ENCODE measurements at regions not wholly inside any gene's neighbourhood (a gene's known extent, or its start where the extent isn't known, plus 50 kb on each side); places are given as distances from the start of the nearest gene placed in this dataset.

DNA sequence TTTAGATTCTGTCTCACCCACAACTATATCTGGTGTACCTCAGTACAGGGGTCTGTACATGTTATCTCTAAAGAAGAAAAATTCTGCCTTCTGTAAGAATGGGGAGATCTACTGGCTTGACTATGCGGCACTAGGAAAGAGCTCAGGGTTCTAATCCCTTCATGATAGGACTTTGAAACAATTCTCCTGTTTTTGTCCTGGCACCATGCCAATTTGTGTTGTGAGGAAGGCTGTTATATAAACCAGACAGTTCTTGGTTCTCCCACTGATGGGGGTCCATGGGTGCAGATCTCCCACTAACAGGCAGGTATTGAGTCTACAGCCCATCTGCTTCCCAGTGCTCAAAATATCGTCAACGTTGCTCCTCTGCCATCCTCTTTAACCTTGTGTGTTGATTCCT is 883.7 kb downstream of the GALC start:
- intact Hi-C loops (cut with DNase I), result no loop called here

DNA sequence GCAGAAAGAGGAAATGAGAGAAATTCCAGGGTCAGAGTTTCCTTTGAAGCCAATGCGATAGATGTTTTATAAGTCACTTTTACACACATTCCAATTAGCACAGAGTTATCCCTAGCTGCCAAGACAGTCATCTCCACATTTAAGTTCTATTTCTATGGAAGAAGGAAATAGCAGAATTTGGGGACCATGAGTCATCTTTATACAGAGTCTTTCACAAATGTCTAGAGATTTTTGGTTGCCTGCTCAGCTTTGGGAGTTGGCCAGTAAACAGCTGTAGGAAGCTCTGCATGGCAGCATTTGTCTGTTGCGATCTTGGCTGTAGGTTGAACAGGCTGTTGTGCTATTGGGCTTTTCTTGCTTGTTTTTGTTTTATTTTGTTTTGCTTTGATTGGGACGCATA is 884.3 kb downstream of the GALC start:
- intact Hi-C loops (cut with DNase I), result no loop called here
- DNase-seq (ENCODE audit: low spot score), result no peak

More for the DNA sequence above, 883.7 kb downstream of the GALC start:
- DNase-seq (ENCODE audit: low spot score), result no peak

DNA sequence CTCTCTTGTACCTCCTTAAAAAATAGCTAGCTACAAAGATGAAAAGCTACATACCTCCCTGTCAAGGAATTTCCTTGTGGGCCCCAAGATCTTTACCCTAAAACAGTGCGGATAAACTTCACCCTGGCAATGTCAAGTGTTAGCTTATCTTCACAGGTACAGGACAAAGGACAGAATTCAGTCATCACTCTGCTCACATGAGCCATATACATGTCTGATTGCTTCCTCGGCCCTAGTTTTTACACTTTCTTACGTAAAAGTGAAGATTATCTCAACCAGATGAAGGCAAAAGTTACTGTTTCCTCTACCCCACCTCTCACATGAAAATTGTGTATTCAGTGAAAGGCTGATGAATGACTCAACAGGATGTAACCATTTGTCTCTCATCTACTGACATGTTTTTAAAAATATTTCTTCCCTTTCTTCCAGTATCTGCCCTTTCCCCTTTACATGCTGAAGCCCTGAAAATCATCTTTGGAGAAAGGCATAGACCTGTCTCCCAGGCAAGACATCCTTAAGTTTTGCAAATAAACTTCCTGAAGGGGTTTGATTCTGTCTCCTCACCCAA is 890.1 kb downstream of the GALC start:
- intact Hi-C loops (cut with DNase I), result no loop called here
- no peak for DNase-seq (ENCODE audit: low spot score)

DNA sequence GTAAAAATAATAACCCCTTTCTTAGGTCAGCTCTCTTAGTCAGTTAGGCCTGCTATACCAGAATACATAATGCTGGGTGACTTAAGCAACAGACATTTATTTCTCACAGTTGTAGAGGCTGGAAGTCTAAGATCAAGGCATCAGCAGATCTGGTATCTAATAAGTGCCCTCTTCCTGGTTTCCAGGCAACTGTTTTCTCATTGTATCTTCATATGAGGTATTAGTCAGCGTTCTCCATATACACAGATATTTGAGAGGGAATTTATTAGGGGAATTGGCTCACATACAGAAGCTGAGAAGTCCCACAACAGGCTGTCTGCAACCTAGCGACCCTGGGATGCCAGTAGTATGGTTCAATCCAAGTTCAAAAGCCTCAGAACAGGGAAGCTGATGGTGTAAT is 896.0 kb downstream of the GALC start:
- DNase-seq (ENCODE audit: low spot score), result no peak
- intact Hi-C loops (cut with DNase I), result no loop called here

DNA sequence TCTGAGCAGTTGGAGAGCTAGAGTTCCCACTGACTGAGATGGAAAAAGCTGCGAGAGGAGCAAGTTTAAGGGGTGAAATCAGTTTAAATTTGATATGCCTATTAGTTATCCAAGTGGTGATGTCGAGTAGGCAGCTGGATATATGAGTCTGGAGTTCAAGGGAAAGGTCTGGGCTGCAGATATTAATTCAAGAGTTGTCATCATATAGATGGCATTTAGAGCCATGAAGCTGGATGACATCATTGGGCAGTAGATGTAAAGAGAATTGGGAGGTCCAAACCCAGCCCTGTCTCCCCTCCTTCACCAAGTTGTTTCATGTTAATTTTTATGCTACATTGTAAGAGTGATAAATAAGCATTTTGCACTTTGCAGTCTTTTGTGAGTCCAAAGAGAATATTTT is 898.1 kb downstream of the GALC start:
- no peak for DNase-seq (ENCODE audit: low spot score)
- intact Hi-C loops (cut with DNase I), result no loop called here

DNA sequence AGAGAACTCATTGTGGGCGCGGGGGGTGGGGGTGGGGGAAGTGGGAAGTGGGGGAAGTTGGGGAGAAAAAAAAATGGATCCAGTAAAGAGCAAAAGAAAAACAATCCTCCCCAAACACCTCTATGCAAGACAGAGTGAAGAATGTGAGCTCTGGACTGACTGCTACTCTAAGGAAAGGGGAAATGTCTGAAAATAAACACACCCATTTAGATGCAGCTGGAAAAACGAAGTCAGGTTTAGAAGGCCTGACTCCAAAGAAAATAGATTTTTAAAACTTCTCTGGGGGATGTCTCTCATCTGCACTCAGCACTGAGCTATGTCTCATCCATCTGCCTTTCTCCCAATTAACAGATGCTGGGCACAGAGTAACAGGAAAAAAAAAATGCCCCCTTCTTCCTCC is 904.4 kb downstream of the GALC start:
- intact Hi-C loops (cut with DNase I), result loop anchor here in 1 of 2 donors (5.0 kb wide), 1 partner anchor 711 kb away; no protein-coding TSS in a partner anchor
- no peak for DNase-seq (ENCODE audit: low spot score)

DNA sequence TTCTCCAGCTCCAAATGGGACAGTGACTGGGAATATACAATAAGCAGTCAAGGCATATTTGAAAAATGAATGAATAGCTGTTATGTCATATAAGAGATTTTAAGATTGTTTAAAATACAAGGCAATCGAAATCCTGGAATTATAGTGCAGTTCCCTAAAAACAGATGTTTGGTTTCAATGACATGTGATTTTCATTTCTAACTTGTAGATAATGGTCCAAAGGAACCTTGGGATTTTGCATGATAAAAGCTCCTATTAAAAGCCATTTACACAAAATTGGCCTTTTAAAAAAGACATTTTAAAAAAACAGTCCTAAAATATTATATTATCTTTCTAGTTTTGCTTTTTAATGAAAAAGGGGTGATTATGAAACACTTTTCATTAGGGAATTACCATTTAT is 905.1 kb downstream of the GALC start:
- intact Hi-C loops (cut with DNase I), result loop anchor here in 1 of 2 donors (5.0 kb wide), 1 partner anchor 711 kb away; no protein-coding TSS in a partner anchor
- no peak for DNase-seq (ENCODE audit: low spot score)

DNA sequence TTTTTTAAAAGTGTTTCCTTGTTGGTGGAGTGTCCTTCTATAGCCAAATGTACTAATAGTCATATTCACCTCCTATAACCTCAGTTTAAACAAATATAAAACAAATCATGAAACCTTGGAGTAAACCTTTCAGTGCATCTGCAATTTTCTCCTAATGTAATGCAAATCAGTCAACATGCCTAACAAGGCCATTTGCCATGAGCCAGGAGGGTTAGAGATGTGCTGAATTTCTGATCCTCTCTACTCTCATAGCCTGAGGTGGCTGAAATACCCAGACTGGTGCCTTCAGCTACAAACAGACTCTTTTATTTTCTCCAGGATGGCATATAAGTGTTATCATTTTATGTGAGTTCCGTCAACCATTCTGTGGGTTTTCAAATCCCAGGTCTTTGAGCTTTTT is 908.1 kb downstream of the GALC start:
- DNase-seq (ENCODE audit: low spot score), result no peak
- intact Hi-C loops (cut with DNase I), result loop anchor here in 1 of 2 donors (5.0 kb wide), 1 partner anchor 708 kb away; no protein-coding TSS in a partner anchor

DNA sequence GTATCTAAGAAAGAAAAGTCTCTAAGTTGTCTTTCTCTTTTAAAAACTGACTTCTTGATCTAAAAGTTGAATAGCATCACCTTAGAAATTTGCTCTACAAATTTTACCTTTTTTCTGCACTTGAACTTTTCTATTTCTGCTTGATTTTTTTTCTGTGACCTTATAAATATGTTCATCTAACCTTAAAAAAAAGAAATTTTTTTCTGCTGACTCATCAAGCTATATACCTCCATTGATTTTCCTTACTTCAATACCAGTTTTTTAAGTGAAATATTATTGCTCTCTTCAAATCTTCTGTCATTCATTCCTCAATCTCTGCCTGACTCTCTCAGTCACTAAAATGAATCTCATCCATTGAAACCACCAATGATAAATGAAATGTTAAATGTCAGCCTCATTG is 910.1 kb downstream of the GALC start:
- no peak for DNase-seq (ENCODE audit: low spot score)
- intact Hi-C loops (cut with DNase I), result no loop called here

DNA sequence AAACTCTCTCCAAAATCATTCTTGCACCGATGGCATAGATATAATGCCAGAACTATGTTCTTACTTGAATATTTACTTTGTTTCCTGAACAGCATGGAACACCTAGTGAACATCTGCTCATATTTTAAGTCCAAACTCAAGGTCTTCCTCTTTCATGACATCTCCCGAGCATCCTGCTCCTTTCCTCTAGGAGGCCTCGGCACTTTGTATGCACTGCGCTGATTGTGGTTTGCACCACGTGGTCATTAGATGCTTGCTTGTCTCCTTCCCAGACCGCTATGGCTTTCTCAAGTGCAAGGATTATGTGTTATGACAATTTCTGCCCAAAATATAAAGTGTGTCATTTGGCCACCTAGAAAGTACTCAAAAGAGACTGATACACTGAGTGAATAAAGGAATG is 912.0 kb downstream of the GALC start:
- no peak for DNase-seq (ENCODE audit: low spot score)
- intact Hi-C loops (cut with DNase I), result no loop called here

DNA sequence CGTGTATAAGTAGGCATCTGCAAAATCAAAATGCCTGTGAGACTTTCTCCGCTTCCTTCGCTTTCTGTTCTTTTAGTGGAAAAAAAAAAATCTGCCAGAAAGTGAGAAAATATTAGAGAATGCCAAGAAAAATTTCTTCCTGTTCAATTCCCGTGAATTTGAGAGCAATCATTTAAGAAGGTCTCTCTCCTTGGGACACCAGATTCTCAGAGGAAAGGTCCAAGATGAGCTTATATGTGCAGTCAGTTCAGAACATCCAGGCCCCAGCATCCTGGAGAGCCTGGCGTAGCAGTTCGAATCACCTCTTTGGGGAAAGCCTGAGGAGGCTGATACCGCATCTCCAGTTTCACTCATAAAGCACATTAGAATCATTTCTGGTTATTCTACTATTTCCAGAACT is 912.8 kb downstream of the GALC start:
- DNase-seq (ENCODE audit: low spot score), result no peak
- intact Hi-C loops (cut with DNase I), result no loop called here

DNA sequence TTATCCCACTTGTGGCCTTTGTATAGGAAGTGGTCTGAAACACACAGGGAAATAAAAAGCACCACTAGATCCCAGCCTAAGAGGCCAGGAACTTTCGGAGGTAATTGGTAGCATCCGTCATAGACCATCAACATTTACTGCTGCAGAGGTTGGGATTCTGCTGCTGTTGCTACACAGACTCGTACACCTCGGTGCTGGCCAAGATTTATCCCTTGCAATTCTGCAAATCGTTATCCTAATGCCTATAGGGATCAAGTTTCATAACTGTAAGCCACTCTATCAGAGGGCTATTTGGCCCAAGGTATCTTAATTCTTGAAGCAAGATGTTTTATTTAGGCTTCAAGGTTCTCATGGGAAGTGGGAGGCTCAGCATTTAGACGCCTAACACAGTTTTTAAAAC is 913.6 kb downstream of the GALC start:
- intact Hi-C loops (cut with DNase I), result no loop called here
- DNase-seq (ENCODE audit: low spot score), result no peak

DNA sequence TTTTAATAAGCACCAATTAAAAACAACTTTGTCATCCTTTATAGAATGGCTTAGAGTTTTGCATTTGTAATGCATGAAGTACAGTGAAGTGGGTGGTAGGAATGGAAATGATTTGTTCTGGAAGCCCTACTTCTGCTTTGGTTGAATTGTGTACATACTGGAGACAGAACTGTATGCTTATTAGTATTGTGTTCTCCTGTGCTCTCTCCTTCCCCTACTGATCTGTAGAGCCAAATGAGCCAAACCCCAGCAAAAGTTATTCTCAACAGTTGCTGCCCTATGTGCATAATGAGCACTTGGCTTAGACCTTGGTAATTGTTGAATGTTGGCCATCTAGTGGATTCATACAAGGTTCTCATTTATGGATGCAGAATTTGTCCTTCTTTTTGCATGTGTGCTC is 916.1 kb downstream of the GALC start:
- intact Hi-C loops (cut with DNase I), result no loop called here

DNA sequence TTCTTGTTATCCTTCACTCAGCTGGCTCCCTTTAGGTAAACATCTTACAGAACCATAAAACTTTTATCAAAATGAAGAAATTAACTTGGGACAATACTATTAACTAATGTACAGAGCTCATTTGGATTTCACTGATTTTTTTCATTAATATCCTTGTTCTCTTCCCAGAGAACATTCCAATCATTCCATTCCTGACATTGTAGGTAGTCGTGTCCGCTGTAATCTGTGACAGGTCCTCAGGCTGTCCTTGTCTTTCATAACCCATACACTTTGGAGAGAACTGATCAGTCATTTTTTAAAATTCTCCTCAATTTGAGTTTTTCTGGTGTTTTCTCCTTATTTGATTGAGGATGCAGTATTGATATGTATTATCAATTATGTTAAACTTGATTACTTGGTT is 916.8 kb downstream of the GALC start:
- intact Hi-C loops (cut with DNase I), result no loop called here
- no peak for DNase-seq (ENCODE audit: low spot score)

More for the DNA sequence above, 916.1 kb downstream of the GALC start:
- no peak for DNase-seq (ENCODE audit: low spot score)

DNA sequence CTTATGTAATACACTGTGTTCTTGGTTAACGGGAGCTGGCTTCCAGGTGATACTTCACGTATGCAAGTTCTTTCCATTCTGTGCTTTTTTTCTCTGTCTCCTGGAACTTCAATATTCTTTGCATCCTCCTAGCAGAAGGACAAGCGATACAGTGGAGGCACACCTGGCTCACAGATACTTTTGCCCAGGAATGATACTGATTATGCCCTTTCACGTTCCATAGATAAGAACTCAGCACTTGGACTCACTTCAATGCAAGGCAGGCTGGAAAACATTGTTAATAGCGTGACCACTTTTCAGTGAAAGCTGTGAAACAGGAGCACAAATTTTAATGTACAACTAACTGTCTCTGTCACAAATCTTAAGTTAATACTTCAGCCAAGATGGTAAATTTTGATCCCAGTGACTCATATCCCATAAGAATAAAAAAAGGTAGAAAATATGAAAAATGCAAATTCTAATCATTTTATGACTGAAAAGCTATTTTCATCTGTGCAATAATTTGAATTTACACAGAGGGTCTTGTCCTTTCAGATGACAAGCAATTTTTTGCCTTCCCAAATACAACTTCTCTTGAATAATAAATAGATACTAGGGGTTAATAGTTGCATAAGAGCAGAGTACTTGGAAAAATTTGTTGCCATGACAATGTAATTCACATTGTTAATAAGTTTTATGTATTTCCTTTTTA is 919.0 kb downstream of the GALC start:
- no peak for DNase-seq (ENCODE audit: low spot score)
- intact Hi-C loops (cut with DNase I), result no loop called here

DNA sequence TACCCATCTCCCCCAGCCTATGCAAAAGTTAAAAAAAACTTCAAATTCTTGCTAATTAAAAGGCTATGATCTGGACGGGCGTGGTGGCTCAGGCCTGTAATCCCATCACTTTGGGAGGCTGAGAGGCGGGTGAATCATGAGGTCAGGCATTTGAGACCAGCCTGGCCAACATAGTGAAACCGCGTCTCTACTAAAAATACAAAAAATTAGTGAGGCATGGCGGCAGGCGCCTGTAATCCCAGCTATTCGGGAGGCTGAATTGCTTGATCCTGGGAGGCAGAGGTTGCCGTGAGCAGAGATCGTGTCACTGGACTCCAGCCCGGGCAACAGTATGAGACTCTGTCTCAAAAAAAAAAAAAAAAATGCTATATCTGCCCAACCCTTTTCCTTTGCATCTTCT is 925.4 kb downstream of the GALC start:
- no peak for DNase-seq (ENCODE audit: low spot score)
- intact Hi-C loops (cut with DNase I), result no loop called here

DNA sequence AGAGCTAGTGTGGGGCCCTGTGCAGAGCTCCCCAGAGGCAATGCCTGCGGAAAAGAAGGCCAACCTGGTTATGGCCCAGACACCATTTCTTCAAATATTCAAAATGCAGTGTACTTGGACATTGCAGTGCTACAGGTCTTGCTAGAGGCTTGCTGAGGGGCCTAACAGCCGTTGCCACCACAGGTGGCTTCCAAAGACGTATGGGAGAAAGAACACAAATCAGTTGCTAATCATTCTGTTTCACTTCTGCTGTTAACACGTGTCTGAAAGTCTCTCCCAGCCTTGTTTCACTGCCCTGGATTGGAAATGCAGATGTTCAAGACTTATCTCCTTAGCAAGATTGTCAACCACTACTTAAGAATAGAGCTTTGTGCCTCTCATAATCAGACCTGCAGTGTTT is 925.9 kb downstream of the GALC start:
- intact Hi-C loops (cut with DNase I), result no loop called here
- no peak for DNase-seq (ENCODE audit: low spot score)

DNA sequence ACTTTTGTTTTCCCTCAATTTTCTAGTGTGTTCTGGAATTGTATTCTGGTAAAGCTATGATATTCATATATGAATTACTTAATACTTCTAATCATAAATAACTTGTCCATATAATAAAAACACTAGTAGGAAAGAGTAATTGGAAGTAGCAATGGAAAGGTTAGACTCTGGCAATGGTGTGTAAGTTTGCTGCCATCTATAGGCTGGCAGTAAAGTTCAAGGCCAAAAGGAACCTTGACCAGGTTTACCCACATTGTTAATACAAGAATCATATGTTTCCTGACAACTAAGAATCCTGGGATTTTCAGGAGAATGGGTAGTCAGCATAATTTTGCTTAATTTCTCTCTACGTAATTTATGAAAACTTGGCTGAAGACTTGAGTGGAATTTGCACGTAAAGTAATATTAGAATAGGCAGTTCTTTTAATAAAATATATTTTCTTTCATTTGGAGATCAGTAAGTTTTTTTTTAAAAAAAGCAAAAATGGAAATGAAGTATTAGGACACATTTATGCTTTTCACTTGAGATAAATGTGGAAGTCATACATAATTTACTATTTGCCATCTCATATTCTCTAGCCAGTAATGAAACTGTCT is 926.7 kb downstream of the GALC start:
- DNase-seq (ENCODE audit: low spot score), result no peak

DNA sequence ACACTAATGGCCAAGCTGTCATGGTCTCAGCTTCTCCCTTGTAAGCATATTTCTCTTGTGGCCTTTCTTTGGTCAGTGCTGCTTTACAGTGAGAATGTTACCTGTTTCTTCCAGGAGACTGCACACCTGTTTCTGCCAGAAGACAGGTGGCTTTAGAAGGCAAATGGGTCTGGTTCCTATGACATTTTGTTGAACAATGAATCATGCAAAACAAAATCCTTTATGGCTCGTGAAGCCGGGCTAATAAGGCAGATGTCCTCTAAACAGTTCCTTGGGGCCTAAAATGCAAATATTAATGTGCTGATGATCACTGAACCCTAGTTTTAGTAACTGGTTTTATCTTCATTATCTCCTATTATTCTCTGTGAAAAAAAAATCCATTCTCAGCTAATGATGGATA is 927.6 kb downstream of the GALC start:
- intact Hi-C loops (cut with DNase I), result no loop called here
- DNase-seq (ENCODE audit: low spot score), result no peak

More for the DNA sequence above, 926.7 kb downstream of the GALC start:
- intact Hi-C loops (cut with DNase I), result no loop called here

DNA sequence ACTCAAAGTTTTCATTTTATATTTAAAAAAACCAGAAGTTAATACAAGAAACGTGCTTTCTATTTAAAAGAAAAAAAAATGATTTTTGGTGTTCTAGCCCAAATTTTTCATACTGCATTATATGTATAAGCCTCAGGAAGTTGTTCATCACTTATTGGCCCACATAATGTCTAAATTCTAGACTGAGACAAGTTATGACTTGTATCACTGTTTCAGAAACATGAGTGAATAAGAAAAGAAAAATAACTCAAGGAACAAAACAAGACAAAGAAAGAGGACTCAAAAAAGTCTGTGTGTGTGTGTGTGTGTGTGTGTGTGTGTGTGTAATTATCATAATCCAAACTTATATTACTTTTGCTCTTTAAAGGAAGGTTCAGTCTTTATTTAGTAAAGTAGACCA is 929.8 kb downstream of the GALC start:
- DNase-seq (ENCODE audit: low spot score), result no peak
- intact Hi-C loops (cut with DNase I), result no loop called here

DNA sequence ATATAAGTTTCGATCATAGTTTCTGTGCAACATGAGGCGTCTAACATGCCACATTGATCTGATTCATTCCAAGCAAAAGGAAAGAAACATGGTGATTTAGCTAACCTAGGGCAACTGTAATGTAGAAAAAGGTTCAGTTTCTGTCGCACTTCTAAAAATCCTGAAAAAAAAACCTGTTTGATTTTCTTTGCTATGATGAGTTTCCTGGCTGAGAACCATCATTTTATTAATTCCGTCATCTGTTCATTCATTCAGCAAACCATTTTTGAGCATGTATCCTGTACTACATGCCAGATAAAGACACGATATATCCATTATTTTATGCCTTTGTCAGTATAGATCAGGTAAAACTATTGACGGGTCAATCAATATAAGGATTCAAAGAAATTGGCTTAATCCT is 932.6 kb downstream of the GALC start:
- intact Hi-C loops (cut with DNase I), result no loop called here
- DNase-seq (ENCODE audit: low spot score), result no peak

All from posterior vena cava (tissue), 2 donors.